ENCODE measurements at regions not wholly inside any gene's neighbourhood (a gene's known extent, or its start where the extent isn't known, plus 50 kb on each side); places are given as distances from the start of the nearest gene placed in this dataset.

- Histone ChIP-seq H3K27me3 (ENCODE audit: control insufficient read depth, insufficient read depth, low read length) (no peaks in the 10 kb centered on the region), H3K4me3 (ENCODE audit: low read depth, low read length) (no peak overlapping the region), H3K36me3 (ENCODE audit: control insufficient read depth, insufficient read depth, low read length) (no peaks in the 10 kb centered on the region)
- no peak for DNase-seq (ENCODE audit: low read depth)
- TF ChIP-seq CTCF (IDR thresholded peaks at IDR 0.05; ENCODE audit: insufficient read depth, low read length, severe bottlenecking): no peak
- FAIRE-seq: no peak
Observed at GRCh38 chr4:41465146-41465761, 72.7 kb upstream of the LIMCH1 start.

DNA sequence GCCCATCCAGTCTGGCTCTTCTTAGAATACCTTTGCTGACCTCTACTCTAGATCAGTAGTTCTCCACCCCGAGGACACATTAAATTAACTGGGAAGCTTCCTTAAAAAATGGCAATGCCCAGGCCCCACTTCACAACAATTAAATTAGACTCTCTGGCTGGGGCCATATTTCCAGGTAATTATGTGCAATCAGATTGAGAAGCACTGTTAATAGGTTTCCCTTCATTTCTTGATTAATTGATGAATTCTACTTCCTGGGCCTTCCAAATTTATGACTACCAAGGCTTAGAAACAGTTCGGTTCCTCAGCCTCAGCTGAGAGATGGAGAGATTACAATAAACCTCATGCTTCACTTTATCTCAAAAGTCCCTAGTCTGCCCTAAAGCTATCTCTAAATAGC lies 71.7 kb upstream of the LIMCH1 start:
- Histone ChIP-seq H3K27me3 (ENCODE audit: control insufficient read depth, insufficient read depth, low read length) (no peaks in the 10 kb centered on the region), H3K36me3 (ENCODE audit: control insufficient read depth, insufficient read depth, low read length) (no peaks in the 10 kb centered on the region), H3K4me3 (ENCODE audit: low read depth, low read length) (no peak overlapping the region)
- DNase-seq (ENCODE audit: low read depth) (no peak), FAIRE-seq (no peak)
- no peak for TF ChIP-seq CTCF (IDR thresholded peaks at IDR 0.05; ENCODE audit: insufficient read depth, low read length, severe bottlenecking)

- Histone ChIP-seq H3K27me3 (ENCODE audit: control insufficient read depth, insufficient read depth, low read length) (no peaks in the 10 kb centered on the region), H3K36me3 (ENCODE audit: control insufficient read depth, insufficient read depth, low read length) (no peaks in the 10 kb centered on the region), H3K4me3 (ENCODE audit: low read depth, low read length) (no peak overlapping the region)
- DNase-seq (ENCODE audit: low read depth): no peak
- TF ChIP-seq CTCF (IDR thresholded peaks at IDR 0.05; ENCODE audit: insufficient read depth, low read length, severe bottlenecking): no peak
- FAIRE-seq: no peak
Observed at GRCh38 chr4:41468122-41468521, 69.8 kb upstream of the LIMCH1 start.

DNA sequence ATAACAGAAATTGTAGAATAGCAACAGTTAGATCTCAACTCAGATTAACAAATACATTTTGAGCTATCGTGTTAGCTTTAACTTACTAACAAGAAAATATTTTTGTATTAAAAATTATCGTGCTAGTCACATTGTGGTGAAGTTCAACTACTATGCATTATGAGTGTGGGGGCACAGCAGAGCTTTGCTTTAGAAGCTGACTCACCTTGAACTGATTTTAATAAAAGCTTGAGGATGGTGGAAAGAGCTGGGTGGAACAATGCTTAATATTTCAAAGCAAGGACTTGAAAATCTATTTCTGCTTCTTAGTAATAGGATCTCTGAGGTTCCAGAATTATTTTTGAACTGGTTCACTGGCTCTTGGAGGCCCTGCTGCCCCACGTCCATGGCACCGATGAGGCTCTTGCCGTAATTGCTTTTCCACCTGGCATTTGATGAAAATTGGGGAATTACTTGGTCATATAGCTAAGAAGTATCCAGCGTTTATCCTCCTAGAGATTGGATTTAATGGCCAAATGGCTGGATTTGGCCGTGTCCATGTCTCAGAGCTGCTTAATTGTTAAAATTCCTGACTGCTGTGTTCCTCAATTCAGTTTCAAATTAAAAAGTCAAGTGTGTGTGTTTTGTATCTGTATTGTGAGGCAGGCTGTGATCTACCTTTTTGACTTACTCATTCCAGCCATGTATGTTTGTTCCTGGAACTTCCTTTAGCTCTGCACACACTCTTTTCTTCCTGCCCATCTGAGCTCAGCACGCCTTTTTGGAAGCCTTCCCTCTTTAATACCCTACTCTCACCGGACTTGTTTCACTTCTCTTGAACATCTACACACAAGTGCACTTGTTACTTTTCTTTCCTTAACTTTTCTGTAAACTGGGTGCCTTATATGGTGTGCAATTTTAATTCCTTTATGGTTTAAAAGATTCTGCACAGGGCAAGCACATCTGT lies 66.6 kb upstream of the LIMCH1 start:
- no peak for DNase-seq (ENCODE audit: low read depth)
- no peak overlapping the region for H3K4me3 ChIP-seq (ENCODE audit: low read depth, low read length)
- no peak for FAIRE-seq
- H3K27me3 ChIP-seq (ENCODE audit: control insufficient read depth, insufficient read depth, low read length): no peaks in the 10 kb centered on the region
- no peaks in the 10 kb centered on the region for H3K36me3 ChIP-seq (ENCODE audit: control insufficient read depth, insufficient read depth, low read length)
- TF ChIP-seq CTCF (IDR thresholded peaks at IDR 0.05; ENCODE audit: insufficient read depth, low read length, severe bottlenecking): no peak

DNA sequence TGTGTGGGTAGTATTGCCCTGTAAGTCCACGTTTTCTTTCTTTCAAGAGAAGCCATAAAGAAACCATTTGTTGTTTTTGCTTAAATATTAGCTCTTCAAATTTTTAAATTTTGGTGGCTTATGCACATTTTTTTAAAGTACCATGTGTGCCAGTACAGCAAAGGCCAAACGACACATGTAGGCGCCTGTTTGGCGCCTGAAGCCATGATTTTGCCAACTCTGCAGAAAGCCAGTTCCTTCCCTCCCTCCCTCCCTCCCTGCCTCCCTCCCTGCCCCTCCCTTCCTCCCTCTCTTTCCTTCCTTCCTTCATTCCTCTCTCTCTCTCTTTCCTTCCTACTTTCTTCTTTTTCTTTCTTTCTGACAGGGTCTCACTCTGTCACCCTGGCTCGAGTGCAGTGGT lies 65.9 kb upstream of the LIMCH1 start:
- DNase-seq (ENCODE audit: low read depth) (no peak), FAIRE-seq (no peak)
- no peak overlapping the region for H3K4me3 ChIP-seq (ENCODE audit: low read depth, low read length)
- H3K36me3 ChIP-seq (ENCODE audit: control insufficient read depth, insufficient read depth, low read length): no peaks in the 10 kb centered on the region
- no peaks in the 10 kb centered on the region for H3K27me3 ChIP-seq (ENCODE audit: control insufficient read depth, insufficient read depth, low read length)
- TF ChIP-seq CTCF (IDR thresholded peaks at IDR 0.05; ENCODE audit: insufficient read depth, low read length, severe bottlenecking): no peak
